ENCODE measurements at regions not wholly inside any gene's neighbourhood (a gene's known extent, or its start where the extent isn't known, plus 50 kb on each side); places are given as distances from the start of the nearest gene placed in this dataset.
"Not testable (repeated sequence)": the region's sequence is repeated elsewhere in the genome, so short reads cannot be mapped to it uniquely, and the experiment has no call there.

DNA sequence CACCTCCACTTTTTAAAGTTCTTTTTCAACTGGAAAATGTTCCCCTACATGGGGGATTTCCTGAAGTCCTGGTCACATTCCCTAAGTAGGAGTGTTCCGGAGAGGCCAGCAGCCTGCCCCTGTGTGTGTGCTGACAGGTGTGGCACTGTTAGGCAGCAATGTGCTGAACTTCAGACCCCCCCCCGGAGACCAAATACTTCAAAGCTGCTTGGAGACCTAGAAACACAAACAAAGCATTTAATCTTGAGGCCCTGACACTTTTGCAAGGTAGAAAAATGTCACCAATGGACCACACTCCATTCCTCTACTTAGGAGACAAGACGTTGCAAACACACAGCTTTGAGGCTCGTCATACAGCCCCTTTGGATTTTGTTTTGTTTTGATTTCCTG, 259.6 kb upstream of the CTNNB1 start:
- no peak overlapping the region for H3K4me3 ChIP-seq (ENCODE audit: low read depth in 2 of 2, low read length in 2 of 2)
- no peak for ATAC-seq
- no peaks in the 10 kb centered on the region for H3K9me3 ChIP-seq (ENCODE audit: control insufficient read depth, insufficient read depth, low read depth, low read length)
- no peaks in the 10 kb centered on the region for H3K27me3 ChIP-seq (ENCODE audit: control insufficient read depth, insufficient read depth, low read length)
- H3K27ac ChIP-seq (ENCODE audit: low read length) = no peak overlapping the region
- no peaks in the 10 kb centered on the region for H3K36me3 ChIP-seq (ENCODE audit: control insufficient read depth, insufficient read depth, low read length)
- POLR2A ChIA-PET = interaction anchor here (0.6 kb wide), 1 partner anchor 1482 kb away, joined by 3 read pairs; no protein-coding TSS in a partner anchor
- intact Hi-C loops (cut with micrococcal nuclease; ENCODE audit: unreplicated experiment) (no loop called here), in situ Hi-C loops (cut with HindIII; ENCODE audit: low pct_unique_long_range_greater_than_20kb, low sequenced_read_pairs) (no loop called here)
- DNase-seq (ENCODE audit: low read depth, low spot score) = no peak
- TF ChIP-seq REST (IDR thresholded peaks at IDR 0.05; ENCODE audit: insufficient read depth in 1 of 2, low read depth in 2 of 2, low read length in 1 of 2) (no peak), CTCF (IDR thresholded peaks at IDR 0.05) (no peak), POLR2AphosphoS5 (IDR thresholded peaks at IDR 0.05; ENCODE audit: low read depth, low read length) (no peak), SIN3A (IDR thresholded peaks at IDR 0.05; ENCODE audit: borderline replicate concordance, insufficient read depth, low read depth, low read length) (no peak), TCF7L2 (IDR thresholded peaks at IDR 0.05; ENCODE audit: low read depth, low read length) (no peak)
- BruUV-seq (replicated peaks) = no TSS peak
- H3K4me1 ChIP-seq (ENCODE audit: control insufficient read depth, insufficient read depth, low read length) = no peaks in the 10 kb centered on the region
- CTCF ChIA-PET = no interaction called here

DNA sequence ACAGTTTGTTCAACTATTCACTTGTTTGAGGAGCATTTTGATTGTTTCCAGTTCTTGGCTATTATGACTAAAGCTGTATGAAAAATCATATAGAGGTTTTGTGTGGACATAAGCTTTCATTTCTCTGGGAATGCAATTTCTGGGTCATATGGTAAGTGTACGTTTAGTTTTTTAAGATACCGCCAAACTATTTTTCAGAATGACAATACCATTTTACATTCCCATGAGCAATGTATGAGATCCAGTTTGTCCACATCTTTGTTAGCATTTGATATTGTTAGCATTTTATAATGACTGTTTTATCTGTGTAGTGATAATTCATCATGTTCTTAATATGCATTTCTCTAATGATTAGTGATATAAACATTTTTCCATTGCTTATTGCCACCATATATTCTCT, 258.7 kb upstream of the CTNNB1 start:
- Histone ChIP-seq H3K27ac (ENCODE audit: low read length) (no peak overlapping the region), H3K27me3 (ENCODE audit: control insufficient read depth, insufficient read depth, low read length) (no peaks in the 10 kb centered on the region), H3K36me3 (ENCODE audit: control insufficient read depth, insufficient read depth, low read length) (no peaks in the 10 kb centered on the region), H3K4me3 (ENCODE audit: low read depth in 2 of 2, low read length in 2 of 2) (no peak overlapping the region), H3K9me3 (ENCODE audit: control insufficient read depth, insufficient read depth, low read depth, low read length) (no peaks in the 10 kb centered on the region), H3K4me1 (ENCODE audit: control insufficient read depth, insufficient read depth, low read length) (no peaks in the 10 kb centered on the region)
- CTCF ChIA-PET = no interaction called here
- intact Hi-C loops (cut with micrococcal nuclease; ENCODE audit: unreplicated experiment) = no loop called here
- DNase-seq (ENCODE audit: low read depth, low spot score) (no peak), ATAC-seq (no peak)
- in situ Hi-C loops (cut with HindIII; ENCODE audit: low pct_unique_long_range_greater_than_20kb, low sequenced_read_pairs) = no loop called here
- POLR2A ChIA-PET = no interaction called here
- no TSS peak for BruUV-seq (replicated peaks)
- TF ChIP-seq POLR2AphosphoS5 (IDR thresholded peaks at IDR 0.05; ENCODE audit: low read depth, low read length) = no peak
- no peak for TF ChIP-seq TCF7L2 (IDR thresholded peaks at IDR 0.05; ENCODE audit: low read depth, low read length)
- no peak for TF ChIP-seq REST (IDR thresholded peaks at IDR 0.05; ENCODE audit: insufficient read depth in 1 of 2, low read depth in 2 of 2, low read length in 1 of 2)
- no peak for TF ChIP-seq SIN3A (IDR thresholded peaks at IDR 0.05; ENCODE audit: borderline replicate concordance, insufficient read depth, low read depth, low read length)
- no peak for TF ChIP-seq CTCF (IDR thresholded peaks at IDR 0.05)

DNA sequence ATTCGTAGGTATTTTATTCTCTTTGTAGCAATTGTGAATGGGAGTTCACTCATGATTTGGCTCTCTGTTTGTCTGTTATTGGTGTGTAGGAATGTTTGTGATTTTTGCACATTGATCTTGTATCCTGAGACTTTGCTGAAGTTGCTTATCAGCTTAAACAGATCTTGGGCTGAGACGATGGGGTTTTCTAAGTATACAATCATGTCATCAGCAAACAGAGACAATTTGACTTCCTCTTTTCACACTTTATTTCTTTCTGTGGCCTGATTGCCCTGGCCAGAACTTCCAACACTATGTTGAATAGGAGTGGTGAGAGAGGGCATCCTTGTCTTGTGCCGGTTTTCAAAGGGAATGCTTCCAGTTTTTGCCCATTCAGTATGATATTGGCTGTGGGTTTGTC, 252.3 kb upstream of the CTNNB1 start:
- H3K9me3 ChIP-seq (ENCODE audit: control insufficient read depth, insufficient read depth, low read depth, low read length); in situ Hi-C loops (cut with HindIII; ENCODE audit: low pct_unique_long_range_greater_than_20kb, low sequenced_read_pairs); intact Hi-C loops (cut with micrococcal nuclease; ENCODE audit: unreplicated experiment); BruUV-seq (replicated peaks); H3K27ac ChIP-seq (ENCODE audit: low read length); H3K4me3 ChIP-seq (ENCODE audit: low read depth in 2 of 2, low read length in 2 of 2); ATAC-seq; H3K4me1 ChIP-seq (ENCODE audit: control insufficient read depth, insufficient read depth, low read length); CTCF ChIA-PET; H3K36me3 ChIP-seq (ENCODE audit: control insufficient read depth, insufficient read depth, low read length); DNase-seq (ENCODE audit: low read depth, low spot score); POLR2A ChIA-PET; H3K27me3 ChIP-seq (ENCODE audit: control insufficient read depth, insufficient read depth, low read length): not testable (repeated sequence)

DNA sequence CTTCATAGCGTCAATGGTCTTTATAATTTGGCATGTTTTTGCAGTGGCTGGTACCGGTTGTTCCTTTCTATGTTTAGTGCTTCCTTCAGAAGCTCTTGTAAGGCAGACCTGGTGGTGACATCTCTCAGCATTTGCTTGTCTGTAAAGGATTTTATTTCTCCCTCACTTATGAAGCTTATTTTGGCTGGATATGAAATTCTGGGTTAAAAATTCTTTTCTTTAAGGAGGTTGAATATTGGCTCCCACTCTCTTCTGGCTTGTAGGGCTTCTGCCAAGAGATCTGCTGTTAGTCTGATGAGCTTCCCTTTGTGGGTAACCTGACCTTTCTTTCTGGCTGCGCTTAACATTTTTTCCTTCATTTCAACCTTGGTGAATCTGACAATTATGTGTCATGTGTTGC, 250.0 kb upstream of the CTNNB1 start:
- H3K4me3 ChIP-seq (ENCODE audit: low read depth in 2 of 2, low read length in 2 of 2); H3K27me3 ChIP-seq (ENCODE audit: control insufficient read depth, insufficient read depth, low read length); BruUV-seq (replicated peaks); H3K27ac ChIP-seq (ENCODE audit: low read length); in situ Hi-C loops (cut with HindIII; ENCODE audit: low pct_unique_long_range_greater_than_20kb, low sequenced_read_pairs); CTCF ChIA-PET; DNase-seq (ENCODE audit: low read depth, low spot score); H3K9me3 ChIP-seq (ENCODE audit: control insufficient read depth, insufficient read depth, low read depth, low read length); H3K4me1 ChIP-seq (ENCODE audit: control insufficient read depth, insufficient read depth, low read length); POLR2A ChIA-PET; H3K36me3 ChIP-seq (ENCODE audit: control insufficient read depth, insufficient read depth, low read length); intact Hi-C loops (cut with micrococcal nuclease; ENCODE audit: unreplicated experiment); ATAC-seq: not testable (repeated sequence)
